ENCODE measurements at regions not wholly inside any gene's neighbourhood (a gene's known extent, or its start where the extent isn't known, plus 50 kb on each side); places are given as distances from the start of the nearest gene placed in this dataset.

- Histone ChIP-seq H3K4me1 (ENCODE audit: control insufficient read depth, insufficient read depth, low read length) (peaks cover 7% of the 10 kb centered on the region), H3K36me3 (ENCODE audit: control insufficient read depth, insufficient read depth, low read length) (no peaks in the 10 kb centered on the region), H3K4me3 (ENCODE audit: low read length) (no peak overlapping the region), H3K27me3 (ENCODE audit: control insufficient read depth, insufficient read depth, low read length) (no peaks in the 10 kb centered on the region), H3K9me3 (ENCODE audit: control insufficient read depth, low read depth, low read length) (no peaks in the 10 kb centered on the region), H3K27ac (ENCODE audit: low read length) (no peak overlapping the region)
- DNase-seq = no peak
- WGBS (ENCODE audit: insufficient coverage, low lambda C conversion rate) = no CpG with 5 or more reads among the region's 4 CpGs
Observed at GRCh38 chr6:90788781-90789180, 201.9 kb upstream of the MAP3K7 start.

- no peaks in the 10 kb centered on the region for H3K36me3 ChIP-seq (ENCODE audit: control insufficient read depth, insufficient read depth, low read length)
- no peaks in the 10 kb centered on the region for H3K27me3 ChIP-seq (ENCODE audit: control insufficient read depth, insufficient read depth, low read length)
- H3K27ac ChIP-seq (ENCODE audit: low read length) = no peak overlapping the region
- no peak overlapping the region for H3K4me3 ChIP-seq (ENCODE audit: low read length)
- H3K4me1 ChIP-seq (ENCODE audit: control insufficient read depth, insufficient read depth, low read length) = peaks cover 7% of the 10 kb centered on the region
- no CpG with 5 or more reads among the region's 3 CpGs for WGBS (ENCODE audit: insufficient coverage, low lambda C conversion rate)
- H3K9me3 ChIP-seq (ENCODE audit: control insufficient read depth, low read depth, low read length) = no peaks in the 10 kb centered on the region
- no peak for DNase-seq
Observed at GRCh38 chr6:90787446-90787845, 200.6 kb upstream of the MAP3K7 start.

- H3K9me3 ChIP-seq (ENCODE audit: control insufficient read depth, low read depth, low read length) = no peaks in the 10 kb centered on the region
- H3K27me3 ChIP-seq (ENCODE audit: control insufficient read depth, insufficient read depth, low read length) = no peaks in the 10 kb centered on the region
Observed at GRCh38 chr6:90780778-90781177, 193.9 kb upstream of the MAP3K7 start.

GRCh38 chr6:90780141-90780540, 193.3 kb upstream of the MAP3K7 start:
- Histone ChIP-seq H3K4me1 (ENCODE audit: control insufficient read depth, insufficient read depth, low read length) (no peaks in the 10 kb centered on the region), H3K4me3 (ENCODE audit: low read length) (no peak overlapping the region), H3K27ac (ENCODE audit: low read length) (no peak overlapping the region), H3K27me3 (ENCODE audit: control insufficient read depth, insufficient read depth, low read length) (no peaks in the 10 kb centered on the region), H3K9me3 (ENCODE audit: control insufficient read depth, low read depth, low read length) (no peaks in the 10 kb centered on the region), H3K36me3 (ENCODE audit: control insufficient read depth, insufficient read depth, low read length) (no peaks in the 10 kb centered on the region)
- WGBS (ENCODE audit: insufficient coverage, low lambda C conversion rate) = no CpG with 5 or more reads among the region's 1 CpG
- no peak for DNase-seq

More at GRCh38 chr6:90780778-90781177, 193.9 kb upstream of the MAP3K7 start:
- Histone ChIP-seq H3K36me3 (ENCODE audit: control insufficient read depth, insufficient read depth, low read length) (no peaks in the 10 kb centered on the region), H3K27ac (ENCODE audit: low read length) (no peak overlapping the region), H3K4me3 (ENCODE audit: low read length) (no peak overlapping the region), H3K4me1 (ENCODE audit: control insufficient read depth, insufficient read depth, low read length) (no peaks in the 10 kb centered on the region)
- no peak for DNase-seq
- no CpG with 5 or more reads among the region's 3 CpGs for WGBS (ENCODE audit: insufficient coverage, low lambda C conversion rate)

DNA sequence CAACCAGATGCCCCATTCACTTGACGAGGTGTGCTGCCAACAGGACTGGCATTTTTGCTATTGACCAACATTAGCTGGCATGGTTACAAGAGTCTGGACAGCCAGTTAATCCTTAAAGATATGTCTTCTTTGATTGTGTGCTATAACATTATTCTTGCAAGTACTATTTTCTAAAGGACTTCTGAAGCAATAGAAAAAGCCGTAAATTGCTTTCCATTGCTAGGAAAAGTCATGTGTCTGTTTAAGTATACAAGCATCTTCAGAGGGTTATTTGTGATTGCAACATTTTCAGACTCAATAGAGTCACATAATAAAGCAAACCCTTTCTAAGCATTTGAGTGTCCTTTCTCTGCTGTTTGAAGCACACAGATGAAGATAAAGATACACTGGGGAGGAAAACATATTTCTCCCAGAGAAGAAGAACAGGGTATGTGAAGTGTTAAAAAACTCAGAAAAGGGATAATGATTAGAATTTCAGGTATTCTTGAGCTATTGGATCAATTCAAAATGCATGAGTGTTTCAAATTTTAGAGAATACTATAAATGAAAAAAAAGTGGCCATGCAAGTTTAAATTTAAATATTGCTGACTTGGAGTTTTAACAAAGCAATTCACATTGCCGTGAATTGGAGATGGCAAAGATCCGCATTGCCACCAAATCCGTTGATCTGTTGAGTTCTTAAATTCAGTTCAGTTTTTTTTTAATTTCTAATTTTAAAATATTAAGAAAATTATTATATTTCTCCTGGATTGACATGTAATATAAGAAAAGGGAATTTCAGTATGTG, 191.7 kb upstream of the MAP3K7 start:
- no peak for DNase-seq
- Histone ChIP-seq H3K9me3 (ENCODE audit: control insufficient read depth, low read depth, low read length) (no peaks in the 10 kb centered on the region), H3K36me3 (ENCODE audit: control insufficient read depth, insufficient read depth, low read length) (no peaks in the 10 kb centered on the region), H3K27me3 (ENCODE audit: control insufficient read depth, insufficient read depth, low read length) (no peaks in the 10 kb centered on the region), H3K4me3 (ENCODE audit: low read length) (no peak overlapping the region), H3K27ac (ENCODE audit: low read length) (no peak overlapping the region), H3K4me1 (ENCODE audit: control insufficient read depth, insufficient read depth, low read length) (no peaks in the 10 kb centered on the region)
- WGBS (ENCODE audit: insufficient coverage, low lambda C conversion rate) = 100% methylated on average over 4 of the region's 5 CpGs

DNA sequence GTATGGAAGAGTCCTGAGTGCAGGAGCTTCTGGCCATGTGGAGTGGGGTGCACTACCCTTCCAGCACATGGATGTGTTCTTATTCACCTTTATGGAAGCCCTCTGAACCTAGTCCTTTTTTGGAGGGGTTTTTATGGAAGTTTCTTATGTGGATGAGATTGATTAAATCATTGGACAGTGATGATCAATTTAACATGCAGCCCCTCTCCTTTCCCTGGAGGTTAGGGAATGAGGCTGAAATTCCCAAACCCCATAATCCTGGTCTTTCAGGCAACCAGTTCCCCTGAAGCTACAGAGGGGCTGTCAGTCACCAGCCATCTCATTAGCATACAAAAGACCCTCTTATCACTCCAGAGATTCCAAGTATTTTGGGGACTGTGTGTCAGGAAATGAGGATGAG, 183.9 kb upstream of the MAP3K7 start:
- no peak for DNase-seq

GRCh38 chr6:90765895-90766294, 179.0 kb upstream of the MAP3K7 start:
- no peak for DNase-seq
- Histone ChIP-seq H3K4me3 (ENCODE audit: low read length) (no peak overlapping the region), H3K27ac (ENCODE audit: low read length) (no peak overlapping the region), H3K36me3 (ENCODE audit: control insufficient read depth, insufficient read depth, low read length) (no peaks in the 10 kb centered on the region), H3K27me3 (ENCODE audit: control insufficient read depth, insufficient read depth, low read length) (no peaks in the 10 kb centered on the region), H3K9me3 (ENCODE audit: control insufficient read depth, low read depth, low read length) (no peaks in the 10 kb centered on the region), H3K4me1 (ENCODE audit: control insufficient read depth, insufficient read depth, low read length) (no peaks in the 10 kb centered on the region)
- no CpG with 5 or more reads among the region's 3 CpGs for WGBS (ENCODE audit: insufficient coverage, low lambda C conversion rate)

More for the DNA sequence above, 183.9 kb upstream of the MAP3K7 start:
- Histone ChIP-seq H3K4me3 (ENCODE audit: low read length) (no peak overlapping the region), H3K27me3 (ENCODE audit: control insufficient read depth, insufficient read depth, low read length) (no peaks in the 10 kb centered on the region), H3K36me3 (ENCODE audit: control insufficient read depth, insufficient read depth, low read length) (no peaks in the 10 kb centered on the region), H3K27ac (ENCODE audit: low read length) (no peak overlapping the region), H3K4me1 (ENCODE audit: control insufficient read depth, insufficient read depth, low read length) (no peaks in the 10 kb centered on the region), H3K9me3 (ENCODE audit: control insufficient read depth, low read depth, low read length) (no peaks in the 10 kb centered on the region)

- no peaks in the 10 kb centered on the region for H3K36me3 ChIP-seq (ENCODE audit: control insufficient read depth, insufficient read depth, low read length)
- H3K4me1 ChIP-seq (ENCODE audit: control insufficient read depth, insufficient read depth, low read length) = no peaks in the 10 kb centered on the region
- no peak overlapping the region for H3K4me3 ChIP-seq (ENCODE audit: low read length)
- WGBS (ENCODE audit: insufficient coverage, low lambda C conversion rate) = no CpG with 5 or more reads among the region's 2 CpGs
- H3K9me3 ChIP-seq (ENCODE audit: control insufficient read depth, low read depth, low read length) = no peaks in the 10 kb centered on the region
- no peak for DNase-seq
- no peaks in the 10 kb centered on the region for H3K27me3 ChIP-seq (ENCODE audit: control insufficient read depth, insufficient read depth, low read length)
- no peak overlapping the region for H3K27ac ChIP-seq (ENCODE audit: low read length)
Observed at GRCh38 chr6:90765491-90765890, 178.6 kb upstream of the MAP3K7 start.

GRCh38 chr6:90764001-90764400, 177.1 kb upstream of the MAP3K7 start:
- H3K27ac ChIP-seq (ENCODE audit: low read length) = no peak overlapping the region
- WGBS (ENCODE audit: insufficient coverage, low lambda C conversion rate) = 100% methylated on average over 1 of the region's 3 CpGs
- H3K27me3 ChIP-seq (ENCODE audit: control insufficient read depth, insufficient read depth, low read length) = no peaks in the 10 kb centered on the region
- no peaks in the 10 kb centered on the region for H3K9me3 ChIP-seq (ENCODE audit: control insufficient read depth, low read depth, low read length)
- no peak for DNase-seq
- H3K4me1 ChIP-seq (ENCODE audit: control insufficient read depth, insufficient read depth, low read length) = no peaks in the 10 kb centered on the region
- H3K36me3 ChIP-seq (ENCODE audit: control insufficient read depth, insufficient read depth, low read length) = no peaks in the 10 kb centered on the region
- H3K4me3 ChIP-seq (ENCODE audit: low read length) = no peak overlapping the region

- no peak overlapping the region for H3K27ac ChIP-seq (ENCODE audit: low read length)
- peaks cover 2% of the 10 kb centered on the region for H3K27me3 ChIP-seq (ENCODE audit: control insufficient read depth, insufficient read depth, low read length)
- no peaks in the 10 kb centered on the region for H3K9me3 ChIP-seq (ENCODE audit: control insufficient read depth, low read depth, low read length)
- no peaks in the 10 kb centered on the region for H3K36me3 ChIP-seq (ENCODE audit: control insufficient read depth, insufficient read depth, low read length)
- no peaks in the 10 kb centered on the region for H3K4me1 ChIP-seq (ENCODE audit: control insufficient read depth, insufficient read depth, low read length)
- DNase-seq = no peak
- WGBS (ENCODE audit: insufficient coverage, low lambda C conversion rate) = no CpG with 5 or more reads among the region's 3 CpGs
- H3K4me3 ChIP-seq (ENCODE audit: low read length) = no peak overlapping the region
Observed at GRCh38 chr6:90759664-90760063, 172.8 kb upstream of the MAP3K7 start.

- Histone ChIP-seq H3K27ac (ENCODE audit: low read length) (no peak overlapping the region), H3K4me3 (ENCODE audit: low read length) (no peak overlapping the region), H3K27me3 (ENCODE audit: control insufficient read depth, insufficient read depth, low read length) (peaks cover 2% of the 10 kb centered on the region), H3K9me3 (ENCODE audit: control insufficient read depth, low read depth, low read length) (no peaks in the 10 kb centered on the region), H3K36me3 (ENCODE audit: control insufficient read depth, insufficient read depth, low read length) (no peaks in the 10 kb centered on the region), H3K4me1 (ENCODE audit: control insufficient read depth, insufficient read depth, low read length) (no peaks in the 10 kb centered on the region)
- no peak for DNase-seq
- WGBS (ENCODE audit: insufficient coverage, low lambda C conversion rate) = 23% methylated on average over 2 of the region's 3 CpGs
Observed at GRCh38 chr6:90758741-90759140, 171.9 kb upstream of the MAP3K7 start.

Measured in large intestine (tissue), 3 donors.